Caco-2 (cell line): ENCODE measurements at regions not wholly inside any gene's neighbourhood (a gene's known extent, or its start where the extent isn't known, plus 50 kb on each side); places are given as distances from the start of the nearest gene placed in this dataset.

Experiments
- BruUV-seq: library from RNA; stranded (reverse); fragments of 400-500 nt; replicated peaks from 2 replicates; lab custom pipeline; 2021; lab: Mats Ljungman, UMichigan
- CTCF ChIA-PET: fragments of 300-600 bp; sonication (Branson Sonifier 250); formaldehyde crosslinking; loops from one replicate; lab custom pipeline; 2022; ENCODE audit warnings: antibody characterized with exemption; lab: Charles Lee
- POLR2A ChIA-PET: fragments of 300-600 bp; sonication (Branson Sonifier 250); formaldehyde crosslinking; loops from one replicate; lab custom pipeline; 2022; ENCODE audit warnings: antibody characterized with exemption; lab: Charles Lee
- DNase-seq, 2 experiments: peaks; one replicate each; pipeline versions ENCODE4 v3.0.0 to v3.0.0-alpha.2; 2020 to 2022
- H3K27me3 ChIP-seq: replicated peaks from 2 replicates; pipeline ENCODE4 v1.6.0; 2011; ENCODE audit warnings: low read length; ENCODE audit not compliant: control insufficient read depth, insufficient read depth
- H3K36me3 ChIP-seq: 2 replicates; pipeline ENCODE4 v1.5.1; 2011; ENCODE audit warnings: low read length; ENCODE audit not compliant: control insufficient read depth, insufficient read depth
- H3K4me1 ChIP-seq: fragments of 250-450 bp; sonication (Bioruptor Pico); 2 replicates; pipeline ENCODE4 v1.5.1; 2020; ENCODE audit warnings: mild to moderate bottlenecking
- H3K4me3 ChIP-seq: 2 replicates; pipeline ENCODE4 v1.5.1; 2011; ENCODE audit warnings: low read depth, mild to moderate bottlenecking, control low read depth, low read length
- H3K9me3 ChIP-seq: fragments of 250-450 bp; sonication (Bioruptor Pico); 2 replicates; pipeline ENCODE4 v1.5.1; 2020; ENCODE audit warnings: mild to moderate bottlenecking, moderate library complexity
- H3K27ac Mint-ChIP-seq: one replicate; pipeline ENCODE4 v1.8.0; 2022; ENCODE audit warnings: mixed read lengths; ENCODE audit not compliant: unreplicated experiment
- H3K27me3 Mint-ChIP-seq: one replicate; pipeline ENCODE4 v1.8.0; 2022; ENCODE audit warnings: mixed read lengths; ENCODE audit not compliant: insufficient read depth, unreplicated experiment
- H3K36me3 Mint-ChIP-seq: one replicate; pipeline ENCODE4 v1.8.0; 2022; ENCODE audit warnings: mild to moderate bottlenecking, mixed read lengths; ENCODE audit not compliant: insufficient read depth, unreplicated experiment
- H3K4me1 Mint-ChIP-seq: one replicate; pipeline ENCODE4 v1.8.0; 2022; ENCODE audit warnings: low read depth, mixed read lengths; ENCODE audit not compliant: unreplicated experiment
- H3K4me3 Mint-ChIP-seq: one replicate; pipeline ENCODE4 v1.8.0; 2022; ENCODE audit warnings: mild to moderate bottlenecking, moderate library complexity, mixed read lengths; ENCODE audit not compliant: unreplicated experiment
- H3K9me3 Mint-ChIP-seq: one replicate; pipeline ENCODE4 v1.8.0; 2022; ENCODE audit warnings: mixed read lengths; ENCODE audit not compliant: unreplicated experiment
- CTCF ChIP-seq, 2 experiments: fragments of 200-600 bp in 1 of 2; IDR thresholded peaks; 1 replicate in 1 of 2; 2 replicates in 1 of 2; pipeline versions ENCODE4 v1.5.1 to v1.8.0; 2011 to 2022; ENCODE audit warnings: antibody characterized with exemption in 1 of 2, control low read depth in 1 of 2, inconsistent platforms in 1 of 2, low read depth in 1 of 2, low read length in 1 of 2, mild to moderate bottlenecking in 1 of 2, moderate library complexity in 1 of 2; ENCODE audit not compliant: insufficient read depth in 1 of 2, severe bottlenecking in 1 of 2, unreplicated experiment in 1 of 2
- intact Hi-C: fragments of 100-400 bp; cut with micrococcal nuclease; formaldehyde crosslinking; loops from one replicate; pipeline ENCODE4 v1.10.0; 2022; ENCODE audit not compliant: unreplicated experiment

- H3K36me3 ChIP-seq = no peaks in the 10 kb centered on the region; the same call in 1 of the 2 replicates
- H3K27ac Mint-ChIP-seq = peak overlapping the region; percentile 49
- ChIA-PET CTCF (interaction anchor here (0.5 to 3.4 kb wide), 31 partner anchors 8 to 648 kb away, joined by 3 to 59 read pairs (median 5); no protein-coding TSS in a partner anchor), POLR2A (interaction anchor here (0.5 to 1.4 kb wide), 7 partner anchors 14 to 190 kb away, joined by 3 to 25 read pairs (median 4); partner anchors contain the start of gene GSE1)
- peaks cover 10% of the 10 kb centered on the region for H3K4me1 Mint-ChIP-seq
- peaks cover 5% of the 10 kb centered on the region for H3K36me3 Mint-ChIP-seq
- no peaks in the 10 kb centered on the region for H3K27me3 Mint-ChIP-seq
- H3K4me1 ChIP-seq = peaks cover 34% of the 10 kb centered on the region
- peak; percentile 98 for DNase-seq
- H3K27me3 ChIP-seq = no peaks in the 10 kb centered on the region
- H3K9me3 Mint-ChIP-seq = no peaks in the 10 kb centered on the region
- H3K9me3 ChIP-seq = no peaks in the 10 kb centered on the region
- H3K4me3 ChIP-seq = peak overlapping the region; percentile 19
- BruUV-seq = no TSS peak
- intact Hi-C loops = loop anchor here (1.0 kb wide), 9 partner anchors 14 to 187 kb away; no protein-coding TSS in a partner anchor
- peak; percentile 38 to 81 for TF ChIP-seq CTCF (IDR thresholded peaks at IDR 0.05; ENCODE audit: insufficient read depth in 1 of 2, low read depth in 1 of 2, low read length in 1 of 2, severe bottlenecking in 1 of 2, unreplicated experiment in 1 of 2)
- H3K4me3 Mint-ChIP-seq = peak overlapping the region; percentile 62
Measured at GRCh38 chr16:85422632-85423550, 190.2 kb upstream of the GSE1 start.

GRCh38 chr16:85423631-85424030 is 189.5 kb upstream of the GSE1 start:
- Histone ChIP-seq H3K4me1 (peaks cover 34% of the 10 kb centered on the region), H3K27me3 (no peaks in the 10 kb centered on the region), H3K36me3 (no peaks in the 10 kb centered on the region; the same call in 1 of the 2 replicates), H3K4me3 (no peak overlapping the region), H3K9me3 (no peaks in the 10 kb centered on the region)
- Mint-ChIP-seq H3K27ac (no peak overlapping the region), H3K4me3 (no peak overlapping the region), H3K27me3 (no peaks in the 10 kb centered on the region), H3K36me3 (peaks cover 5% of the 10 kb centered on the region), H3K4me1 (peaks cover 10% of the 10 kb centered on the region), H3K9me3 (no peaks in the 10 kb centered on the region)
- intact Hi-C loops = no loop called here
- TF ChIP-seq CTCF (IDR thresholded peaks at IDR 0.05; ENCODE audit: insufficient read depth in 1 of 2, low read depth in 1 of 2, low read length in 1 of 2, severe bottlenecking in 1 of 2, unreplicated experiment in 1 of 2) = no peak
- CTCF ChIA-PET = interaction anchor here (1.2 to 3.4 kb wide), 7 partner anchors 14 to 198 kb away, joined by 3 to 59 read pairs (median 6); no protein-coding TSS in a partner anchor
- POLR2A ChIA-PET = interaction anchor here (1.4 kb wide), 1 partner anchor 14 kb away, joined by 25 read pairs; no protein-coding TSS in a partner anchor
- DNase-seq = peak; percentile 14 to 34
- no TSS peak for BruUV-seq
